ENCODE measurements at regions not wholly inside any gene's neighbourhood (a gene's known extent, or its start where the extent isn't known, plus 50 kb on each side); places are given as distances from the start of the nearest gene placed in this dataset.

GRCh38 chr16:9302072-9302471 is 210.6 kb downstream of the HAPSTR1 start:
- TF ChIP-seq EZH2 (IDR thresholded peaks at IDR 0.05; ENCODE audit: borderline replicate concordance, low read depth, low read length, severe bottlenecking) (no peak), MYC (IDR thresholded peaks at IDR 0.05; ENCODE audit: low read depth, low read length) (no peak), CTCF (IDR thresholded peaks at IDR 0.05; ENCODE audit: extremely low read depth in 1 of 2, insufficient read depth in 1 of 2, low read depth in 1 of 2, low read length in 2 of 2) (no peak)
- dilution Hi-C loops (cut with MboI; ENCODE audit: extremely low pct_ligation_motif_present, low sequenced_read_pairs) (no loop called here), intact Hi-C loops (cut with micrococcal nuclease) (no loop called here)
- BruUV-seq (replicated peaks) = no TSS peak
- ChIA-PET CTCF (no interaction called here), POLR2A (no interaction called here)
- H3K27me3 ChIP-seq (ENCODE audit: control insufficient read depth in 2 of 2, insufficient read depth in 2 of 2, low read length in 2 of 2) = no peaks in the 10 kb centered on the region
- DNase-seq (ENCODE audit: low read depth, low spot score) (no peak), FAIRE-seq (no peak)
- H3K79me2 ChIP-seq (ENCODE audit: control insufficient read depth, insufficient read depth, low read length) = no peaks in the 10 kb centered on the region
- no peaks in the 10 kb centered on the region for H3K9me3 ChIP-seq (replicated peaks; ENCODE audit: control insufficient read depth, insufficient read depth, low read length)
- H4K20me1 ChIP-seq (replicated peaks; ENCODE audit: control insufficient read depth, extremely low read depth, insufficient read depth, low read length) = no peaks in the 10 kb centered on the region
- no peaks in the 10 kb centered on the region for H3K9me1 ChIP-seq (replicated peaks; ENCODE audit: control insufficient read depth, extremely low read depth, insufficient read depth, low read length)
- H3K27ac ChIP-seq (ENCODE audit: insufficient read depth, low read depth, low read length) = no peak overlapping the region
- no peak overlapping the region for H3K4me2 ChIP-seq (ENCODE audit: insufficient read depth, low read length)
- no peak overlapping the region for H3K4me3 ChIP-seq (replicated peaks in 1 of 3; ENCODE audit: insufficient read depth in 1 of 3, low read depth in 1 of 3, low read length in 3 of 3)
- H3K9ac ChIP-seq (replicated peaks; ENCODE audit: extremely low read depth, insufficient read depth, low read length) = no peak overlapping the region
- H3K4me1 ChIP-seq (ENCODE audit: control insufficient read depth, extremely low read depth, insufficient read depth, low read length) = no peaks in the 10 kb centered on the region
- H3K36me3 ChIP-seq (ENCODE audit: control insufficient read depth in 2 of 2, extremely low read depth in 1 of 2, insufficient read depth in 2 of 2, low read length in 2 of 2) = no peaks in the 10 kb centered on the region
- no peak overlapping the region for H2AFZ ChIP-seq (ENCODE audit: low read depth, low read length)

- Histone ChIP-seq H4K20me1 (replicated peaks; ENCODE audit: control insufficient read depth, extremely low read depth, insufficient read depth, low read length) (no peaks in the 10 kb centered on the region), H2AFZ (ENCODE audit: low read depth, low read length) (no peak overlapping the region), H3K4me2 (ENCODE audit: insufficient read depth, low read length) (no peak overlapping the region), H3K4me1 (ENCODE audit: control insufficient read depth, extremely low read depth, insufficient read depth, low read length) (no peaks in the 10 kb centered on the region), H3K27ac (ENCODE audit: insufficient read depth, low read depth, low read length) (no peak overlapping the region), H3K36me3 (ENCODE audit: control insufficient read depth in 2 of 2, extremely low read depth in 1 of 2, insufficient read depth in 2 of 2, low read length in 2 of 2) (no peaks in the 10 kb centered on the region), H3K9ac (replicated peaks; ENCODE audit: extremely low read depth, insufficient read depth, low read length) (no peak overlapping the region), H3K9me3 (replicated peaks; ENCODE audit: control insufficient read depth, insufficient read depth, low read length) (no peaks in the 10 kb centered on the region), H3K27me3 (ENCODE audit: control insufficient read depth in 2 of 2, insufficient read depth in 2 of 2, low read length in 2 of 2) (no peaks in the 10 kb centered on the region), H3K79me2 (ENCODE audit: control insufficient read depth, insufficient read depth, low read length) (no peaks in the 10 kb centered on the region), H3K9me1 (replicated peaks; ENCODE audit: control insufficient read depth, extremely low read depth, insufficient read depth, low read length) (no peaks in the 10 kb centered on the region), H3K4me3 (replicated peaks in 1 of 3; ENCODE audit: insufficient read depth in 1 of 3, low read depth in 1 of 3, low read length in 3 of 3) (no peak overlapping the region)
- DNase-seq (ENCODE audit: low read depth, low spot score) (no peak), FAIRE-seq (no peak)
- ChIA-PET CTCF (interaction anchor here (1.1 kb wide), 1 partner anchor 9 kb away, joined by 3 read pairs; no protein-coding TSS in a partner anchor), POLR2A (no interaction called here)
- BruUV-seq (replicated peaks) = no TSS peak
- TF ChIP-seq FOS (IDR thresholded peaks at IDR 0.05; ENCODE audit: borderline replicate concordance, insufficient read depth, low read length) (no peak), EZH2 (IDR thresholded peaks at IDR 0.05; ENCODE audit: borderline replicate concordance, low read depth, low read length, severe bottlenecking) (no peak), JUN (IDR thresholded peaks at IDR 0.05; ENCODE audit: borderline replicate concordance, insufficient read depth, insufficient read length, low read depth) (no peak)
- dilution Hi-C loops (cut with MboI; ENCODE audit: extremely low pct_ligation_motif_present, low sequenced_read_pairs) (no loop called here), intact Hi-C loops (cut with micrococcal nuclease) (no loop called here)
These were observed 215.3 kb downstream of the HAPSTR1 start for GRCh38 chr16:9306753-9307152.
